B cell (primary cell): ENCODE measurements at regions not wholly inside any gene's neighbourhood (a gene's known extent, or its start where the extent isn't known, plus 50 kb on each side); places are given as distances from the start of the nearest gene placed in this dataset.

Experiments used
- ATAC-seq: fragments of 200-7000 bp; cut with Tn5 transposase; one replicate; pipeline ENCODE4 v1.10.0; 2021; ENCODE audit warnings: low read depth, mild to moderate bottlenecking, moderate number of reproducible peaks, moderate library complexity
- CTCF ChIA-PET: fragments of 350-600 bp; sonication (Branson Sonifier 250); formaldehyde crosslinking; loops from one replicate; lab custom pipeline; 2021; ENCODE audit warnings: antibody characterized with exemption, inconsistent platforms; lab: Charles Lee
- POLR2A ChIA-PET: fragments of 350-600 bp; sonication (Branson Sonifier 250); formaldehyde crosslinking; loops from one replicate; lab custom pipeline; 2021; ENCODE audit warnings: antibody characterized with exemption; lab: Charles Lee
- DNase-seq: peaks from one replicate; pipeline ENCODE4 v3.0.0; 2013
- H2AFZ ChIP-seq: 2 replicates; pipeline ENCODE4 v1.6.1; 2012; ENCODE audit warnings: mild to moderate bottlenecking, low read depth, low read length; ENCODE audit not compliant: insufficient read depth, poor library complexity, severe bottlenecking
- H3K27ac ChIP-seq, 2 donors: 1 replicate in 1 of 2; 2 replicates in 1 of 2; pipeline ENCODE4 v1.5.1; 2012 to 2013; ENCODE audit warnings: low read length in 2 of 2, mild to moderate bottlenecking in 2 of 2, moderate library complexity in 1 of 2
- H3K27me3 ChIP-seq, 4 experiments: fragments of 200-600 bp in 1 of 4; sonication (generic) in 1 of 4; replicated peaks in 1 of 4; 1 replicate in 2 of 4; 2 replicates in 2 of 4; pipeline versions ENCODE4 v1.6.1 to v1.7.0; 2013 to 2016; ENCODE audit warnings: low read length in 3 of 4, mild to moderate bottlenecking in 2 of 4, mixed read lengths in 1 of 4, moderate library complexity in 1 of 4; ENCODE audit not compliant: insufficient read depth in 4 of 4, control insufficient read depth in 3 of 4; ENCODE audit errors: control extremely low read depth in 1 of 4
- H3K36me3 ChIP-seq, 2 experiments: replicated peaks in 1 of 2; 1 replicate in 1 of 2; 2 replicates in 1 of 2; pipeline versions ENCODE4 v1.6.1 to v1.7.1; 2013; ENCODE audit warnings: low read length in 1 of 2; ENCODE audit not compliant: insufficient read depth in 2 of 2, control insufficient read depth in 1 of 2; ENCODE audit errors: control extremely low read depth in 1 of 2, extremely low read depth in 1 of 2
- H3K4me1 ChIP-seq, 2 donors: fragments of 200-600 bp in 1 of 2; sonication (generic) in 1 of 2; 1 replicate in 1 of 2; 2 replicates in 1 of 2; pipeline versions ENCODE4 v1.5.1 to v1.6.1; 2013 to 2017; ENCODE audit warnings: low read length in 2 of 2; ENCODE audit not compliant: control insufficient read depth in 2 of 2, insufficient read depth in 2 of 2
- H3K4me2 ChIP-seq: replicated peaks from 2 replicates; pipeline ENCODE3; 2012; ENCODE audit warnings: mild to moderate bottlenecking, low read depth, low read length; ENCODE audit not compliant: poor library complexity, severe bottlenecking
- H3K4me3 ChIP-seq, 5 experiments: fragments of 200-600 bp in 1 of 5; sonication (generic) in 1 of 5; 1 replicate in 3 of 5; 2 replicates in 2 of 5; pipeline versions ENCODE4 v1.5.1 to v1.7.0; 2011 to 2016; ENCODE audit warnings: low read length in 4 of 5, mild to moderate bottlenecking in 4 of 5, low read depth in 2 of 5, control low read depth in 1 of 5, moderate library complexity in 1 of 5; ENCODE audit not compliant: insufficient read depth in 1 of 5; ENCODE audit errors: control extremely low read depth in 1 of 5, extremely low read depth in 1 of 5
- H3K79me2 ChIP-seq: fragments of 200-600 bp; sonication (generic); one replicate; pipeline ENCODE4 v1.6.0; 2016; ENCODE audit warnings: low read length; ENCODE audit not compliant: control insufficient read depth, insufficient read depth
- H3K9ac ChIP-seq: fragments of 200-600 bp; sonication (generic); 2 replicates; pipeline ENCODE4 v1.6.1; 2017; ENCODE audit warnings: mild to moderate bottlenecking, low read length, moderate library complexity
- H3K9me3 ChIP-seq, 3 donors: one replicate each; pipeline versions ENCODE4 v1.6.1 to v1.7.1; 2013; ENCODE audit warnings: low read length in 2 of 3; ENCODE audit not compliant: control insufficient read depth in 2 of 3, insufficient read depth in 1 of 3; ENCODE audit errors: control extremely low read depth in 1 of 3
- H4K20me1 ChIP-seq: 2 replicates; pipeline ENCODE4 v1.6.0; 2012; ENCODE audit warnings: mild to moderate bottlenecking, low read length; ENCODE audit not compliant: insufficient read depth, control insufficient read depth, poor library complexity, severe bottlenecking
- H3K27ac Mint-ChIP-seq: one replicate; pipeline ENCODE4 v1.8.0; 2021; ENCODE audit warnings: mixed read lengths
- H3K27me3 Mint-ChIP-seq: one replicate; pipeline ENCODE4 v1.8.0; 2021; ENCODE audit warnings: mixed read lengths
- H3K4me1 Mint-ChIP-seq: one replicate; pipeline ENCODE4 v1.8.0; 2021; ENCODE audit warnings: mixed read lengths
- H3K4me3 Mint-ChIP-seq: one replicate; pipeline ENCODE4 v1.8.0; 2021; ENCODE audit warnings: mixed read lengths
- H3K9me3 Mint-ChIP-seq: one replicate; pipeline ENCODE4 v1.8.0; 2022; ENCODE audit warnings: mixed read lengths; ENCODE audit not compliant: insufficient read depth
- CTCF ChIP-seq: fragments of 200-600 bp; IDR thresholded peaks from one replicate; pipeline ENCODE4 v1.8.0; 2022; ENCODE audit warnings: antibody characterized with exemption, mild to moderate bottlenecking
- EZH2 ChIP-seq: IDR thresholded peaks from 2 replicates; pipeline ENCODE4 v1.6.1; 2012; ENCODE audit warnings: borderline replicate concordance, low read depth, mild to moderate bottlenecking, moderate library complexity, low read length; ENCODE audit not compliant: insufficient read depth, poor library complexity, severe bottlenecking
- WGBS: methylation state at CpG from one replicate; pipeline ENCODE4 v1.1.5; 2013; ENCODE audit warnings: missing lambda C conversion rate; ENCODE audit not compliant: insufficient coverage; 5-methylcytosine and 5-hydroxymethylcytosine counted together
- intact Hi-C: fragments of 100-400 bp; cut with micrococcal nuclease; formaldehyde crosslinking; loops from one replicate; pipeline ENCODE4 v1.10.0; 2022

- Histone ChIP-seq H3K4me1 (no peaks in the 10 kb centered on the region), H3K36me3 (no peaks in the 10 kb centered on the region), H3K27me3 (peaks cover 0 to 10% (median 0%) of the 10 kb centered on the region in 4 experiments), H2AFZ (no peak overlapping the region), H3K79me2 (no peaks in the 10 kb centered on the region), H3K9ac (no peak overlapping the region), H4K20me1 (no peaks in the 10 kb centered on the region), H3K9me3 (no peaks in the 10 kb centered on the region), H3K27ac (no peak overlapping the region), H3K4me3 (no peak overlapping the region), H3K4me2 (no peak overlapping the region)
- 95% methylated on average over 16 of the region's 18 CpGs for WGBS
- H3K27me3 Mint-ChIP-seq: peaks cover 29% of the 10 kb centered on the region
- DNase-seq (no peak), ATAC-seq (no peak)
- no peak overlapping the region for H3K4me3 Mint-ChIP-seq
- TF ChIP-seq CTCF: no peak
- no peak for TF ChIP-seq EZH2
- ChIA-PET POLR2A (no interaction called here), CTCF (no interaction called here)
- no peaks in the 10 kb centered on the region for H3K4me1 Mint-ChIP-seq
- no peaks in the 10 kb centered on the region for H3K9me3 Mint-ChIP-seq
- intact Hi-C loops: no loop called here
- H3K27ac Mint-ChIP-seq: no peak overlapping the region
Observed at GRCh38 chr2:8223695-8224346, 458.0 kb upstream of the ID2 start.

DNA sequence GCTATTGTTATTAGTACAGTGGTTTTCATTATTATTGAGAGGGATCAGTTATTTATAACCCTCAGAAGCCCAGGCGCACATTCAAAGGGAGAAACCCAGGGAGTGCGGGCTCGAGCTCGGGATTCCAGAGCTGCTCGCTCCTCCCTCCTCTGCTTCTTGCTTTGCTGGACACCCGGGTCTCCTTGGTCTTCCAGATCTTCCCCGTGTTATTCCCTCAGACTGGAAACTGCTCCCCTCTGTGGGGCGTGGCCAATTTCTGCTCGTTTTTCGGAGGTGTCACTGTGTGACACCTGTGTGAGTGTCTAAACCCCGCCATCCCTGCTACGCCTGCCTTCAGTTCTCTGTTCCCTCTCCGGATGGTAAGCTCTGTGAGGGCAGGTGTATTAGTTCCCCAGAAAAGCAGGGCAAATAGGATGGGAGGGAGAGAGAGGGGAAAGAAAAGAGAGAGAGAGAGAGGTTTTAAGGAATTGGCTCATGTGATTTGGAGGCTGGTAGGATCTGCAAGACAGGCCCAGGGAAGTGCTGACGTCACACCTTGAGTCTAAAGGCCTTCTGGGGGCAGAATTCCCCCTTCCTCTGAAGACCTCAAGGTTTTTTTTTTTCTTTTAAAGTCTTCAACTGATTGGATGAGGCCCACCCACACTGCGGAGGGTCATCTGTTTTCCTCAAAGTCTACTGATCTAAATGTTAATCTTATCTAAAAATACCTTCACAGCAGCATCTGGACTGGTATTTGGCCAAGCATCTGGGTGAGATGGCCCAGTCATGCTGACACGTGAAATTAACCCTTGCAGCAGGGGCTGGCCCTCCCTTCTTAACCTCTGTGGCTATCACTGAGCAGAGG is 457.3 kb upstream of the ID2 start:
- no peak overlapping the region for H3K4me2 ChIP-seq
- DNase-seq (no peak), ATAC-seq (no peak)
- H4K20me1 ChIP-seq: no peaks in the 10 kb centered on the region
- Mint-ChIP-seq H3K9me3 (no peaks in the 10 kb centered on the region), H3K27ac (no peak overlapping the region), H3K4me1 (no peaks in the 10 kb centered on the region), H3K4me3 (no peak overlapping the region), H3K27me3 (peaks cover 29% of the 10 kb centered on the region)
- H3K27ac ChIP-seq: no peak overlapping the region
- WGBS: 93% methylated on average over 15 of the region's 16 CpGs
- H3K79me2 ChIP-seq: no peaks in the 10 kb centered on the region
- ChIA-PET CTCF (no interaction called here), POLR2A (no interaction called here)
- H2AFZ ChIP-seq: no peak overlapping the region
- intact Hi-C loops: no loop called here
- peaks cover 0 to 2% of the 10 kb centered on the region in 2 donors for H3K4me1 ChIP-seq
- no peak overlapping the region for H3K9ac ChIP-seq
- H3K27me3 ChIP-seq: peaks cover 0 to 10% (median 2%) of the 10 kb centered on the region in 4 experiments
- H3K4me3 ChIP-seq: no peak overlapping the region
- TF ChIP-seq EZH2: no peak
- no peak for TF ChIP-seq CTCF
- H3K36me3 ChIP-seq: no peaks in the 10 kb centered on the region
- H3K9me3 ChIP-seq: no peaks in the 10 kb centered on the region
